Small intestine (tissue), 7 donors: ENCODE measurements at regions not wholly inside any gene's neighbourhood (a gene's known extent, or its start where the extent isn't known, plus 50 kb on each side); places are given as distances from the start of the nearest gene placed in this dataset.

ENCODE experiments used
- DNase-seq, 2 donors: peaks; one replicate each; pipeline versions ENCODE4 v3.0.0 to v3.0.0-alpha.2; 2013
- FAIRE-seq: peaks from 2 replicates; lab custom pipeline; 2012; peaks lifted over from hg19 to GRCh38; lab: Jason Lieb, UNC
- H3K27ac ChIP-seq, 3 donors: one replicate each; pipeline ENCODE4 v1.5.1; 2013; ENCODE audit warnings: low read length in 2 of 3, mild to moderate bottlenecking in 2 of 3, control low read depth in 1 of 3, inconsistent platforms in 1 of 3, low read depth in 1 of 3, moderate library complexity in 1 of 3
- H3K27me3 ChIP-seq, 3 donors: one replicate each; pipeline ENCODE4 v1.6.1; 2013; ENCODE audit warnings: low read length in 3 of 3, inconsistent platforms in 1 of 3; ENCODE audit not compliant: control insufficient read depth in 3 of 3, insufficient read depth in 3 of 3
- H3K36me3 ChIP-seq, 3 donors: one replicate each; pipeline ENCODE4 v1.6.1; 2013; ENCODE audit warnings: low read length in 3 of 3, inconsistent platforms in 1 of 3, low read depth in 1 of 3, mild to moderate bottlenecking in 1 of 3, moderate library complexity in 1 of 3; ENCODE audit not compliant: control insufficient read depth in 3 of 3, insufficient read depth in 2 of 3
- H3K4me1 ChIP-seq, 3 donors: one replicate each; pipeline ENCODE4 v1.6.1; 2013; ENCODE audit warnings: low read length in 2 of 3, inconsistent platforms in 1 of 3, low read depth in 1 of 3, mild to moderate bottlenecking in 1 of 3, moderate library complexity in 1 of 3; ENCODE audit not compliant: control insufficient read depth in 3 of 3, insufficient read depth in 2 of 3
- H3K4me3 ChIP-seq, 3 donors: one replicate each; pipeline ENCODE4 v1.5.1; 2013; ENCODE audit warnings: low read length in 3 of 3, control low read depth in 1 of 3, inconsistent platforms in 1 of 3, low read depth in 1 of 3, mild to moderate bottlenecking in 1 of 3, moderate library complexity in 1 of 3
- H3K9me3 ChIP-seq, 2 donors: one replicate each; pipeline ENCODE4 v1.6.1; 2013; ENCODE audit warnings: low read depth in 1 of 2, low read length in 1 of 2; ENCODE audit not compliant: control insufficient read depth in 2 of 2, insufficient read depth in 1 of 2
- WGBS, 3 donors: extraction: QIAGEN DNeasy Blood & Tissue Kit; methylation state at CpG; one replicate each; pipeline ENCODE4 v1.1.7; 2013; 5-methylcytosine and 5-hydroxymethylcytosine counted together
- donor health status: healthy with polysubstance abuse.
- donor health status: control.
- donor health status: control.
- donor health status: Bipolar disorder and iron deficiency.
- donor health status: healthy.

- no peak for FAIRE-seq
- no peak overlapping the region for H3K27ac ChIP-seq
- no peak overlapping the region for H3K4me3 ChIP-seq
- H3K36me3 ChIP-seq: no peaks in the 10 kb centered on the region
- H3K9me3 ChIP-seq: no peaks in the 10 kb centered on the region
- H3K27me3 ChIP-seq: no peaks in the 10 kb centered on the region
- no peak for DNase-seq
- no peaks in the 10 kb centered on the region for H3K4me1 ChIP-seq
Measured at GRCh38 chrX:110955706-110956105, 140.3 kb upstream of the PAK3 start.

- Histone ChIP-seq H3K27ac (no peak overlapping the region), H3K27me3 (no peaks in the 10 kb centered on the region), H3K4me1 (no peaks in the 10 kb centered on the region), H3K36me3 (no peaks in the 10 kb centered on the region), H3K9me3 (no peaks in the 10 kb centered on the region), H3K4me3 (no peak overlapping the region)
- FAIRE-seq (no peak), DNase-seq (no peak)
Measured at GRCh38 chrX:110954428-110955100, 141.4 kb upstream of the PAK3 start.

- Histone ChIP-seq H3K4me3 (no peak overlapping the region), H3K36me3 (no peaks in the 10 kb centered on the region), H3K27ac (no peak overlapping the region), H3K9me3 (no peaks in the 10 kb centered on the region), H3K4me1 (no peaks in the 10 kb centered on the region), H3K27me3 (no peaks in the 10 kb centered on the region)
- WGBS, 3 donors: 60 to 77% (median 70%) methylated on average over 6 of the region's 6 CpGs
- DNase-seq (no peak), FAIRE-seq (no peak)
Measured at GRCh38 chrX:110951472-110952269, 144.3 kb upstream of the PAK3 start.

- FAIRE-seq (no peak), DNase-seq (no peak)
- Histone ChIP-seq H3K36me3 (no peaks in the 10 kb centered on the region), H3K4me1 (no peaks in the 10 kb centered on the region), H3K27ac (no peak overlapping the region), H3K9me3 (no peaks in the 10 kb centered on the region), H3K27me3 (no peaks in the 10 kb centered on the region), H3K4me3 (no peak overlapping the region)
- WGBS, 3 donors: 10 to 42% (median 12%) methylated on average over 19 to 22 of the region's 22 CpGs
Measured at GRCh38 chrX:110944751-110945675, 149.4 kb upstream of the CHRDL1 start.

- Histone ChIP-seq H3K4me3 (no peak overlapping the region), H3K9me3 (no peaks in the 10 kb centered on the region), H3K36me3 (no peaks in the 10 kb centered on the region), H3K27ac (no peak overlapping the region), H3K4me1 (no peaks in the 10 kb centered on the region), H3K27me3 (no peaks in the 10 kb centered on the region)
- DNase-seq (no peak), FAIRE-seq (no peak)
- WGBS, 3 donors: 3 to 42% (median 13%) methylated on average over 23 to 25 of the region's 25 CpGs
Measured at GRCh38 chrX:110944311-110944750, 148.7 kb upstream of the CHRDL1 start.

GRCh38 chrX:110941906-110942305 is 146.3 kb upstream of the CHRDL1 start:
- no peak overlapping the region for H3K27ac ChIP-seq

GRCh38 chrX:110938977-110939732 is 143.5 kb upstream of the CHRDL1 start:
- FAIRE-seq (no peak), DNase-seq (peak; percentile 9 to 11)
- H3K4me3 ChIP-seq: no peak overlapping the region

More at GRCh38 chrX:110941906-110942305, 146.3 kb upstream of the CHRDL1 start:
- no peak overlapping the region for H3K4me3 ChIP-seq
- H3K9me3 ChIP-seq: no peaks in the 10 kb centered on the region
- no peak for FAIRE-seq
- H3K27me3 ChIP-seq: no peaks in the 10 kb centered on the region
- H3K36me3 ChIP-seq: no peaks in the 10 kb centered on the region
- no peak for DNase-seq
- no peaks in the 10 kb centered on the region for H3K4me1 ChIP-seq

GRCh38 chrX:110924871-110925270 is 129.3 kb upstream of the CHRDL1 start:
- H3K4me3 ChIP-seq: no peak overlapping the region
- FAIRE-seq (no peak), DNase-seq (no peak)
- H3K27me3 ChIP-seq: no peaks in the 10 kb centered on the region
- H3K27ac ChIP-seq: no peak overlapping the region
- H3K9me3 ChIP-seq: no peaks in the 10 kb centered on the region
- no peaks in the 10 kb centered on the region for H3K36me3 ChIP-seq
- H3K4me1 ChIP-seq: no peaks in the 10 kb centered on the region

More at GRCh38 chrX:110938977-110939732, 143.5 kb upstream of the CHRDL1 start:
- H3K27ac ChIP-seq: no peak overlapping the region
- no peaks in the 10 kb centered on the region for H3K27me3 ChIP-seq
- H3K9me3 ChIP-seq: no peaks in the 10 kb centered on the region
- WGBS, 3 donors: 49 to 68% (median 57%) methylated on average over 3 of the region's 3 CpGs
- no peaks in the 10 kb centered on the region for H3K36me3 ChIP-seq
- H3K4me1 ChIP-seq: no peaks in the 10 kb centered on the region
